Liver (tissue), 7 donors: ENCODE measurements at regions not wholly inside any gene's neighbourhood (a gene's known extent, or its start where the extent isn't known, plus 50 kb on each side); places are given as distances from the start of the nearest gene placed in this dataset.

ENCODE experiments used
- DNase-seq: peaks from one replicate; pipeline ENCODE4 v3.0.0-alpha.2; 2017; ENCODE audit warnings: low spot score
- H3K27ac ChIP-seq, 2 donors: one replicate each; pipeline ENCODE4 v1.7.0; 2013; ENCODE audit warnings: inconsistent platforms in 2 of 2, low read length in 2 of 2, control low read depth in 1 of 2, low read depth in 1 of 2, mild to moderate bottlenecking in 1 of 2
- H3K27me3 ChIP-seq, 4 donors: one replicate each; pipeline versions ENCODE4 v1.6.1 to v1.7.0; 2013; ENCODE audit warnings: low read length in 3 of 4, inconsistent platforms in 1 of 4, mild to moderate bottlenecking in 1 of 4, moderate library complexity in 1 of 4; ENCODE audit not compliant: control insufficient read depth in 4 of 4, insufficient read depth in 4 of 4
- H3K36me3 ChIP-seq, 4 donors: one replicate each; pipeline versions ENCODE4 v1.6.1 to v1.7.0; 2013; ENCODE audit warnings: low read length in 3 of 4, mild to moderate bottlenecking in 3 of 4, low read depth in 1 of 4, moderate library complexity in 1 of 4; ENCODE audit not compliant: control insufficient read depth in 4 of 4, insufficient read depth in 3 of 4
- H3K4me1 ChIP-seq, 4 donors: one replicate each; pipeline versions ENCODE4 v1.6.1 to v1.7.0; 2013; ENCODE audit warnings: low read length in 3 of 4, mild to moderate bottlenecking in 3 of 4, moderate library complexity in 1 of 4; ENCODE audit not compliant: control insufficient read depth in 4 of 4, insufficient read depth in 4 of 4
- H3K4me3 ChIP-seq, 3 donors: one replicate each; pipeline versions ENCODE4 v1.6.1 to v1.7.0; 2013; ENCODE audit warnings: low read length in 3 of 3, control low read depth in 1 of 3, low read depth in 1 of 3, mild to moderate bottlenecking in 1 of 3
- H3K9ac ChIP-seq, 2 donors: one replicate each; pipeline ENCODE4 v1.7.0; 2013; ENCODE audit warnings: low read length in 2 of 2, mild to moderate bottlenecking in 2 of 2, moderate library complexity in 2 of 2, control low read depth in 1 of 2, low read depth in 1 of 2
- H3K9me3 ChIP-seq, 4 donors: one replicate each; pipeline versions ENCODE4 v1.6.1 to v1.7.0; 2013; ENCODE audit warnings: low read length in 3 of 4; ENCODE audit not compliant: control insufficient read depth in 4 of 4
- ATF3 ChIP-seq: IDR thresholded peaks from 2 replicates; pipeline ENCODE4 v1.6.1; 2016; ENCODE audit warnings: antibody characterized with exemption
- EGR1 ChIP-seq, 2 donors: IDR thresholded peaks; 2 replicates each; pipeline ENCODE4 v1.6.1; 2016 to 2018; ENCODE audit warnings: antibody characterized with exemption in 2 of 2, low read depth in 2 of 2
- FOXA1 ChIP-seq: IDR thresholded peaks from 2 replicates; pipeline ENCODE4 v1.6.1; 2016; ENCODE audit warnings: antibody characterized with exemption
- GABPA ChIP-seq, 2 donors: IDR thresholded peaks in 1 of 2; conservative IDR thresholded peaks in 1 of 2; 2 replicates each; pipeline ENCODE4 v1.6.1; 2016; ENCODE audit warnings: antibody characterized with exemption in 2 of 2, mild to moderate bottlenecking in 1 of 2, moderate library complexity in 1 of 2
- HNF4A ChIP-seq, 2 donors: conservative IDR thresholded peaks; 2 replicates each; pipeline ENCODE4 v1.6.1; 2016; ENCODE audit warnings: antibody characterized with exemption in 2 of 2, mild to moderate bottlenecking in 2 of 2
- HNF4G ChIP-seq: IDR thresholded peaks from 2 replicates; pipeline ENCODE4 v1.6.1; 2016; ENCODE audit warnings: antibody characterized with exemption
- JUND ChIP-seq, 2 donors: IDR thresholded peaks; 2 replicates each; pipeline ENCODE4 v1.6.1; 2016; ENCODE audit warnings: antibody characterized with exemption in 2 of 2
- NR2F2 ChIP-seq: IDR thresholded peaks from 2 replicates; pipeline ENCODE4 v1.6.1; 2016; ENCODE audit warnings: antibody characterized with exemption
- RAD21 ChIP-seq, 2 donors: IDR thresholded peaks; 2 replicates each; pipeline ENCODE4 v1.6.1; 2016; ENCODE audit warnings: antibody characterized with exemption in 2 of 2, mild to moderate bottlenecking in 2 of 2
- RXRA ChIP-seq, 2 donors: IDR thresholded peaks; 2 replicates each; pipeline ENCODE4 v1.6.1; 2017 to 2018; ENCODE audit warnings: antibody characterized with exemption in 2 of 2, mild to moderate bottlenecking in 1 of 2
- SP1 ChIP-seq: IDR thresholded peaks from 2 replicates; pipeline ENCODE4 v1.6.1; 2018; ENCODE audit warnings: antibody characterized with exemption, mild to moderate bottlenecking
- TAF1 ChIP-seq: conservative IDR thresholded peaks from 2 replicates; pipeline ENCODE4 v1.6.1; 2016; ENCODE audit warnings: antibody characterized with exemption, mild to moderate bottlenecking
- YY1 ChIP-seq: IDR thresholded peaks from 2 replicates; pipeline ENCODE4 v1.6.1; 2016; ENCODE audit warnings: antibody characterized with exemption, mild to moderate bottlenecking
- ZBTB33 ChIP-seq: IDR thresholded peaks from 2 replicates; pipeline ENCODE4 v1.6.1; 2016; ENCODE audit warnings: antibody characterized with exemption
- WGBS: extraction: QIAGEN DNeasy Blood & Tissue Kit; methylation state at CpG from one replicate; pipeline ENCODE4 v1.1.7; 2013; 5-methylcytosine and 5-hydroxymethylcytosine counted together
- TF ChIP-seq, protein P1 (sequence below): IDR thresholded peaks from 2 replicates; pipeline ENCODE4 v1.6.1; 2016; ENCODE audit warnings: antibody characterized with exemption
- TF ChIP-seq, protein P2 (sequence below): IDR thresholded peaks from 2 replicates; pipeline ENCODE4 v1.6.1; 2016; ENCODE audit warnings: antibody characterized with exemption, mild to moderate bottlenecking
- donor health status: healthy.
- donor health status: healthy.
- donor health status: healthy.
- donor health status: healthy.

GRCh38 chr1:244965185-244966030 lies 101.1 kb upstream of the HNRNPU start:
- no peak overlapping the region for H3K27ac ChIP-seq
- H3K36me3 ChIP-seq = no peaks in the 10 kb centered on the region
- no peaks in the 10 kb centered on the region for H3K9me3 ChIP-seq
- no peak overlapping the region for H3K4me3 ChIP-seq
- no peak overlapping the region for H3K9ac ChIP-seq
- peaks cover 0 to 5% (median 2%) of the 10 kb centered on the region in 4 donors for H3K4me1 ChIP-seq
- TF ChIP-seq HNF4A (conservative IDR thresholded peaks at IDR 0.05) (no peak), RAD21 (IDR thresholded peaks at IDR 0.05) (no peak), NR2F2 (no peak), JUND (IDR thresholded peaks at IDR 0.05) (no peak), TAF1 (no peak), RXRA (IDR thresholded peaks at IDR 0.05) (no peak)
- no peak for DNase-seq
- H3K27me3 ChIP-seq = no peaks in the 10 kb centered on the region
- 77% methylated on average over 8 of the region's 8 CpGs for WGBS

DNA sequence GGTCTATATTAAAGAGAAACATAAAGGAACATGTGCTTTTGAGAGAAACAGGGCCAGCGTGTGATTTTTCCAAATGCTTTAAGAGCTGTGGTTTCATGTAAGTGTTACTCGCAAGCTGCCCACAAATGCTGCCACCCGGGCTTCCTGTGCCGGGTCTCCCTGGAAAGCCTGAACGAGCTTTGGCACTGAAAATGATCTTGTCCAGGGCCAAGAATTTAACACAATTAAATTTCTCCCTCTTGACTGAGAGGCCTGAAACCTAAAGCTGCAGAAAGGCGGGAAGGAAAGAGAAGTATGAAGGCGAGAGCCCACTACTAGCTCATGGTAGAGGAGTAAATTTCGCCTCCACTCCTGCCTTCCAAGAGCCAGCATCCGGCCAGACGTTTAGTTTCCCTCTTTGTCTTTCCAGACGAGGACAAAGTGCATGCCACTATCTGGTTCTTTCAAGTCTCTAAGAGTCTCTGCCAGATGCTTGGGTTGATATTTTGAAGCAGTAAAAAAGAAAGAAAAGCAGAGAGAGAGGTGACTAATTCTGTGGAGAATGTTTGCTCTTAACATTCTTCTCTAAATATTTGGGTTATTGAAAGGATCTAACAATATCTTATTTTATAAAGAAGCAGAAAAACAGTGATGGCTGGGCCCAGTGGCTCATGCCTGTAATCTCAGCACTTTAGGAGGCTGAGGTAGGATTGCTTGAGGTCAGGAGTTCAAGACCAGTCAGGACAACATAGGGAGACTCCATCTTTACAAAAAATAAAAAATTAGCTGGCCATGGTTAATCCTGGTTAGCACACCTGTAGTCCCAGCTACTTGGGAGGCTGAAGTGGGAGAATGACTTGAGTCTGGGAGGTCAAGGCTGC lies 100.0 kb upstream of the HNRNPU start:
- Histone ChIP-seq H3K4me1 (peaks cover 0 to 5% (median 2%) of the 10 kb centered on the region in 4 donors), H3K36me3 (no peaks in the 10 kb centered on the region), H3K9me3 (no peaks in the 10 kb centered on the region), H3K9ac (no peak overlapping the region), H3K27me3 (no peaks in the 10 kb centered on the region), H3K4me3 (no peak overlapping the region), H3K27ac (no peak overlapping the region)
- 45% methylated on average over 11 of the region's 11 CpGs for WGBS
- DNase-seq = no peak
- TF ChIP-seq EGR1 (IDR thresholded peaks at IDR 0.05; ENCODE audit: low read depth in 2 of 2) (no peak), NR2F2 (no peak), JUND (IDR thresholded peaks at IDR 0.05) (no peak), ATF3 (no peak), FOXA1 (no peak), RXRA (IDR thresholded peaks at IDR 0.05) (no peak), SP1 (no peak), ZBTB33 (no peak), HNF4G (no peak), GABPA (IDR thresholded peaks at IDR 0.05 in 1 of 2, conservative IDR thresholded peaks at IDR 0.05 in 1 of 2) (no peak), YY1 (no peak), RAD21 (IDR thresholded peaks at IDR 0.05) (no peak)
- TF ChIP-seq, protein P1, sequence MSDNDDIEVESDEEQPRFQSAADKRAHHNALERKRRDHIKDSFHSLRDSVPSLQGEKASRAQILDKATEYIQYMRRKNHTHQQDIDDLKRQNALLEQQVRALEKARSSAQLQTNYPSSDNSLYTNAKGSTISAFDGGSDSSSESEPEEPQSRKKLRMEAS = no peak
- TF ChIP-seq, protein P2, sequence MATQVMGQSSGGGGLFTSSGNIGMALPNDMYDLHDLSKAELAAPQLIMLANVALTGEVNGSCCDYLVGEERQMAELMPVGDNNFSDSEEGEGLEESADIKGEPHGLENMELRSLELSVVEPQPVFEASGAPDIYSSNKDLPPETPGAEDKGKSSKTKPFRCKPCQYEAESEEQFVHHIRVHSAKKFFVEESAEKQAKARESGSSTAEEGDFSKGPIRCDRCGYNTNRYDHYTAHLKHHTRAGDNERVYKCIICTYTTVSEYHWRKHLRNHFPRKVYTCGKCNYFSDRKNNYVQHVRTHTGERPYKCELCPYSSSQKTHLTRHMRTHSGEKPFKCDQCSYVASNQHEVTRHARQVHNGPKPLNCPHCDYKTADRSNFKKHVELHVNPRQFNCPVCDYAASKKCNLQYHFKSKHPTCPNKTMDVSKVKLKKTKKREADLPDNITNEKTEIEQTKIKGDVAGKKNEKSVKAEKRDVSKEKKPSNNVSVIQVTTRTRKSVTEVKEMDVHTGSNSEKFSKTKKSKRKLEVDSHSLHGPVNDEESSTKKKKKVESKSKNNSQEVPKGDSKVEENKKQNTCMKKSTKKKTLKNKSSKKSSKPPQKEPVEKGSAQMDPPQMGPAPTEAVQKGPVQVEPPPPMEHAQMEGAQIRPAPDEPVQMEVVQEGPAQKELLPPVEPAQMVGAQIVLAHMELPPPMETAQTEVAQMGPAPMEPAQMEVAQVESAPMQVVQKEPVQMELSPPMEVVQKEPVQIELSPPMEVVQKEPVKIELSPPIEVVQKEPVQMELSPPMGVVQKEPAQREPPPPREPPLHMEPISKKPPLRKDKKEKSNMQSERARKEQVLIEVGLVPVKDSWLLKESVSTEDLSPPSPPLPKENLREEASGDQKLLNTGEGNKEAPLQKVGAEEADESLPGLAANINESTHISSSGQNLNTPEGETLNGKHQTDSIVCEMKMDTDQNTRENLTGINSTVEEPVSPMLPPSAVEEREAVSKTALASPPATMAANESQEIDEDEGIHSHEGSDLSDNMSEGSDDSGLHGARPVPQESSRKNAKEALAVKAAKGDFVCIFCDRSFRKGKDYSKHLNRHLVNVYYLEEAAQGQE = no peak
